Kidney (tissue), 13 donors: ENCODE measurements at regions not wholly inside any gene's neighbourhood (a gene's known extent, or its start where the extent isn't known, plus 50 kb on each side); places are given as distances from the start of the nearest gene placed in this dataset.

ENCODE experiments used
- DNase-seq, 5 donors: peaks; one replicate each; pipeline ENCODE4 v3.0.0-alpha.2; 2013 to 2020
- FAIRE-seq: peaks from 2 replicates; lab custom pipeline; 2012; peaks lifted over from hg19 to GRCh38; lab: Jason Lieb, UNC
- H3K27ac ChIP-seq, 2 donors: one replicate each; pipeline ENCODE4 v1.7.0; 2013; ENCODE audit warnings: low read depth in 2 of 2, low read length in 2 of 2, inconsistent platforms in 1 of 2
- H3K27me3 ChIP-seq: one replicate; pipeline ENCODE4 v1.7.1; 2013; ENCODE audit warnings: low read length, inconsistent platforms; ENCODE audit not compliant: control insufficient read depth, insufficient read depth
- H3K36me3 ChIP-seq, 3 donors: one replicate each; pipeline versions ENCODE4 v1.7.0 to v1.7.1; 2013; ENCODE audit warnings: low read length in 3 of 3, control low read depth in 1 of 3, inconsistent platforms in 1 of 3; ENCODE audit not compliant: insufficient read depth in 3 of 3, control insufficient read depth in 2 of 3
- H3K4me1 ChIP-seq, 3 donors: one replicate each; pipeline versions ENCODE4 v1.7.0 to v1.7.1; 2013; ENCODE audit warnings: low read length in 3 of 3, inconsistent platforms in 1 of 3, low read depth in 1 of 3; ENCODE audit not compliant: control insufficient read depth in 2 of 3, insufficient read depth in 2 of 3
- H3K4me3 ChIP-seq, 3 donors: one replicate each; pipeline versions ENCODE4 v1.7.0 to v1.8.1; 2013; ENCODE audit warnings: low read length in 3 of 3, control low read depth in 1 of 3, inconsistent platforms in 1 of 3
- H3K9ac ChIP-seq, 3 donors: one replicate each; pipeline versions ENCODE4 v1.7.0 to v1.7.1; 2013; ENCODE audit warnings: low read length in 3 of 3, control low read depth in 1 of 3, inconsistent platforms in 1 of 3
- H3K9me3 ChIP-seq, 3 donors: one replicate each; pipeline versions ENCODE4 v1.7.0 to v1.7.1; 2013; ENCODE audit warnings: low read length in 3 of 3, control low read depth in 1 of 3, inconsistent platforms in 1 of 3; ENCODE audit not compliant: control insufficient read depth in 2 of 3, insufficient read depth in 1 of 3
- intact Hi-C: fragments of 100-400 bp; cut with DNase I; formaldehyde crosslinking; loops from one replicate; pipeline ENCODE4 v1.11.1; 2022
- TF ChIP-seq, protein P1 (sequence below): IDR thresholded peaks from 3 replicates; pipeline ENCODE4 v1.5.1; 2012; ENCODE audit warnings: mild to moderate bottlenecking, moderate library complexity, borderline replicate concordance; ENCODE audit not compliant: insufficient read depth; ENCODE audit errors: extremely low read depth
- donor health status: control.
- donor health status: control.
- donor health status: control.
- donor health status: control.
- donor health status: control.
- donor health status: DM: yes; HTN: yes; CAD: no.
- donor health status: Normal renal cell carcinoma (clear cell type).

DNA sequence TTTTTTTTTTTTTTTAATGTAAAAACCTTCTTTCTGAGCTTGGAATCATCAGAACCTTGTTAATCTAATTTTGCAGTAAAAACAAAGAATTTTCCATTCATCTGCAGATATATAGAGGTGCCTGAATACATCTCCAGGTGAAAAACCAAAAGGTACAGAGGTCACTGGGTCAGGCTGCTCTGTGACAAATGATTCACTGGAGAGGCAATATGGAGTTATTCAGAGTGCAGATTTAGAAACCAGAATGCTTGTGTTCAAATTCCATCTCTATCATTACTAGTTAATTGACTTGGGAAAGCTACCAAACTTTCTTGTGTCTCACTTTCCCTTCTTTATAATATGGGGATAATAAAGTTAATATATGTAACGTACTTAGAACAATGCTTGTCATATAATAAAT is 51.5 kb upstream of the C1orf53 start:
- DNase-seq (no peak), FAIRE-seq (no peak)
- Histone ChIP-seq H3K9me3 (no peaks in the 10 kb centered on the region), H3K27ac (no peak overlapping the region), H3K27me3 (no peaks in the 10 kb centered on the region), H3K4me3 (no peak overlapping the region), H3K36me3 (no peaks in the 10 kb centered on the region), H3K4me1 (no peaks in the 10 kb centered on the region), H3K9ac (no peak overlapping the region)
- TF ChIP-seq, protein P1, sequence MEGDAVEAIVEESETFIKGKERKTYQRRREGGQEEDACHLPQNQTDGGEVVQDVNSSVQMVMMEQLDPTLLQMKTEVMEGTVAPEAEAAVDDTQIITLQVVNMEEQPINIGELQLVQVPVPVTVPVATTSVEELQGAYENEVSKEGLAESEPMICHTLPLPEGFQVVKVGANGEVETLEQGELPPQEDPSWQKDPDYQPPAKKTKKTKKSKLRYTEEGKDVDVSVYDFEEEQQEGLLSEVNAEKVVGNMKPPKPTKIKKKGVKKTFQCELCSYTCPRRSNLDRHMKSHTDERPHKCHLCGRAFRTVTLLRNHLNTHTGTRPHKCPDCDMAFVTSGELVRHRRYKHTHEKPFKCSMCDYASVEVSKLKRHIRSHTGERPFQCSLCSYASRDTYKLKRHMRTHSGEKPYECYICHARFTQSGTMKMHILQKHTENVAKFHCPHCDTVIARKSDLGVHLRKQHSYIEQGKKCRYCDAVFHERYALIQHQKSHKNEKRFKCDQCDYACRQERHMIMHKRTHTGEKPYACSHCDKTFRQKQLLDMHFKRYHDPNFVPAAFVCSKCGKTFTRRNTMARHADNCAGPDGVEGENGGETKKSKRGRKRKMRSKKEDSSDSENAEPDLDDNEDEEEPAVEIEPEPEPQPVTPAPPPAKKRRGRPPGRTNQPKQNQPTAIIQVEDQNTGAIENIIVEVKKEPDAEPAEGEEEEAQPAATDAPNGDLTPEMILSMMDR: no peak
- intact Hi-C loops: no loop called here

DNA sequence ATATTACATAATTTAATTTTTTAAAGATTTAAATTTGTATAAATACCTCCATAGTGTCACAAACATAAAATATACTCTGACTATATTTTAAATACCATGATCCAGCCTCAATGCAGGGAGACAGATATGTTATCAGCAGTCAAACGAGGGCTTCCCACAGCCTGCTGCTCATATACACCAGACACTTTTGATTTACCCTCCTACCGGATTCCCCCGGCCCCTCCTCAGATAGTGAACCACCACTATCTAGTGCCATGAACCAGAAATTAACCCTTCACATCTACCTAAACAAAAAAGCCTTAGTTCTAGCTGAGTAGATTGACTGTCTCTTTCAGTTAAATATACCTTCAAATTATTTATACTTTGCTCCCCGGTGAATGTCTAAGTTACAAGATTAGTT is 52.4 kb upstream of the C1orf53 start:
- no peak for FAIRE-seq
- intact Hi-C loops: no loop called here
- DNase-seq: no peak
- Histone ChIP-seq H3K4me1 (no peaks in the 10 kb centered on the region), H3K9ac (no peak overlapping the region), H3K27me3 (no peaks in the 10 kb centered on the region), H3K9me3 (no peaks in the 10 kb centered on the region), H3K4me3 (no peak overlapping the region), H3K36me3 (no peaks in the 10 kb centered on the region), H3K27ac (no peak overlapping the region)
- TF ChIP-seq, protein P1: no peak

DNA sequence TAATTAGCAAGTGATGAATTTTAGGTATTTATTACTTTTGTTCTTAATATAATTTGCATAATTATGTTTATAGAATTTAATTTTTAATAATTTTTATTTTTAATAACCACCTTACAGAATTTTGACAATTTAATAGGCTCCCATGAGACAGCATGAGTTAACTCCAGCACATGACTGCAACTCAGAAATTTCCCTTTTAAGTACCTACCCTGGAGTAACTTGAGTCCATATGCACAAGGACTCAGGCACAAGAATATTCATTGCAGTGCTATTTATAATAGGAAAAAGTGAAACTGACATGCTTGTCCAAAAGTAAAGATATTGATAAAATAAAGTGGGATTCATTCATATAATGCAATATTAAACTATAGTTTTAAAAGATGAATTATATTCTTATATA is 54.1 kb upstream of the C1orf53 start:
- no peaks in the 10 kb centered on the region for H3K36me3 ChIP-seq
- no peak overlapping the region for H3K9ac ChIP-seq
- TF ChIP-seq, protein P1: no peak
- no peaks in the 10 kb centered on the region for H3K4me1 ChIP-seq
- no peak overlapping the region for H3K27ac ChIP-seq
- H3K4me3 ChIP-seq: no peak overlapping the region
- no peaks in the 10 kb centered on the region for H3K9me3 ChIP-seq
- intact Hi-C loops: no loop called here
- no peak for DNase-seq
- no peaks in the 10 kb centered on the region for H3K27me3 ChIP-seq
- no peak for FAIRE-seq

DNA sequence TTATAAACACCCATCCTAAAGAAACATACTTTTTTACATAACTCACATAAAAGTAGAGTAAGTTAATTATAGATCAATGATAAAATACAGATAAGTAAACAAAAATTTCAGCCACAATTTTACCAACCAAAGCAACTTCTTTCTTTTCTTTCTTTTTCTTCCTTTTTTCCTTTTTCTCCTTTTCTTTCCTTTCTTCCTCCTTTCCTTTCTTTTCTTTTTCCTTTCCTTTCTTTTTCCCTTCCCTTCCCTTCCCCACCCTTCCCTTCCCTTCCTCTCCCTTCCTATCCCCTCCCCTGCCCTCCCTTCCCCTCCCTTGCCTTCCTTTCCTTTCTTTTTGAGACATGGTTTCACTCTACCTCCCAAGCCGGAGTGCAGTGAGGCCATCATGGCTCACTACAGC is 56.5 kb upstream of the C1orf53 start:
- no peak for FAIRE-seq
- Histone ChIP-seq H3K9me3 (no peaks in the 10 kb centered on the region), H3K36me3 (no peaks in the 10 kb centered on the region), H3K27me3 (no peaks in the 10 kb centered on the region), H3K4me1 (no peaks in the 10 kb centered on the region), H3K9ac (no peak overlapping the region), H3K27ac (no peak overlapping the region), H3K4me3 (no peak overlapping the region)
- DNase-seq: no peak
- TF ChIP-seq, protein P1: no peak
- intact Hi-C loops: no loop called here
